ENCODE measurements at regions not wholly inside any gene's neighbourhood (a gene's known extent, or its start where the extent isn't known, plus 50 kb on each side); places are given as distances from the start of the nearest gene placed in this dataset.

DNA sequence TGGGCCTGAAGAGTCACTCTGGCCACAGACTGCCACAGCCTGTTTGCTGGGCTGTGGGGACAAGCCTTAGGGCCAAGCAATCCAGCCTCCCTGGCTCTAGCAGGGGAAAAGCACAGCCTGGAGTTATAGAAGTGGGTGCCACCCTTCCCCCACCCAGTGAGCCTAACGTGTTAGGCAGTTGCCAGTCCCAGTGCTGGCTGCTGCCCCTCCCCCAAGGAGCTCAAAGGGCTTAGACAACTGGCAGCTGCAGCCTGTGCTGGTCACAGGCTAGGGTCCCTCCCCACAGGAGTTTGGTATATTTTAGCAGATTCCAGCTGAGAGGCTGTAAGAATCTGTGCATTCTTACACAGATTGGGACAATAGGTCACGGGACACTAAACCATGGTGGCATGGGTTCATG is 370.3 kb upstream of the FGF16 start:
- TF ChIP-seq RAD21 (IDR thresholded peaks at IDR 0.05; ENCODE audit: low read depth) (no peak), TEAD4 (IDR thresholded peaks at IDR 0.05) (no peak), YY1 (IDR thresholded peaks at IDR 0.05; ENCODE audit: low read depth) (no peak), EP300 (IDR thresholded peaks at IDR 0.05; ENCODE audit: borderline replicate concordance) (no peak)
